ENCODE measurements at regions not wholly inside any gene's neighbourhood (a gene's known extent, or its start where the extent isn't known, plus 50 kb on each side); places are given as distances from the start of the nearest gene placed in this dataset.

- TF ChIP-seq CTCF (IDR thresholded peaks at IDR 0.05; ENCODE audit: insufficient read depth, low read length) (no peak), POLR2AphosphoS5 (IDR thresholded peaks at IDR 0.05; ENCODE audit: low read depth) (no peak), REST (IDR thresholded peaks at IDR 0.05; ENCODE audit: insufficient replicate concordance, low read depth) (no peak)
Measured at GRCh38 chr22:44618400-44618799, 83.6 kb upstream of the PRR5 start.

Measured in HL-60 (cell line).